ENCODE measurements at regions not wholly inside any gene's neighbourhood (a gene's known extent, or its start where the extent isn't known, plus 50 kb on each side); places are given as distances from the start of the nearest gene placed in this dataset.

GRCh38 chr15:46207341-46207740 is 572.5 kb downstream of the SQOR start:
- no peak for DNase-seq (ENCODE audit: low read depth in 4 of 4, low spot score in 1 of 4)

GRCh38 chr15:46213551-46213950 is 578.7 kb downstream of the SQOR start:
- no peak for DNase-seq (ENCODE audit: low read depth in 4 of 4, low spot score in 1 of 4)

DNA sequence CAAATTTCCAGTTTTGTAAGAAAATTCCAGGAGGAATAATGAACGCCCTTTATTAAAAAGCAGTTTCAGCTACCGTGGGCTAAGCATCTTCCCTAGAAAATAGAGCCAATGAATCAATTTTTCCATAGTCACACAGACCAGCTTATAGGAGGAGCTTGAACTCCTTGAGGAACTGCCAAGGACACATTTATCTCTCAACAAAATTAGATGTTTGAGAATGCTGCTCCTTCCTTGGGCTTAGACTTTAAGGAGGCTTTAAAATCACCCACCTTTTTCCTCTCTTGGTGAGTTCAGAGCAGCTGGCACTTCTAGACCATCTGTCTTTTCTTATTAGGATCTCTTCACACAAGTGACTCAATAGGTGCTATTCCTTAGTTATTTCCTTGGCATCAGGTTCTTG is 588.0 kb downstream of the SQOR start:
- no peak for DNase-seq (ENCODE audit: low read depth in 4 of 4, low spot score in 1 of 4)

GRCh38 chr15:46229263-46229662 is 594.4 kb downstream of the SQOR start:
- DNase-seq (ENCODE audit: low read depth in 4 of 4, low spot score in 1 of 4), result no peak

GRCh38 chr15:46231786-46232185 is 597.0 kb downstream of the SQOR start:
- no peak for DNase-seq (ENCODE audit: low read depth in 4 of 4, low spot score in 1 of 4)

DNA sequence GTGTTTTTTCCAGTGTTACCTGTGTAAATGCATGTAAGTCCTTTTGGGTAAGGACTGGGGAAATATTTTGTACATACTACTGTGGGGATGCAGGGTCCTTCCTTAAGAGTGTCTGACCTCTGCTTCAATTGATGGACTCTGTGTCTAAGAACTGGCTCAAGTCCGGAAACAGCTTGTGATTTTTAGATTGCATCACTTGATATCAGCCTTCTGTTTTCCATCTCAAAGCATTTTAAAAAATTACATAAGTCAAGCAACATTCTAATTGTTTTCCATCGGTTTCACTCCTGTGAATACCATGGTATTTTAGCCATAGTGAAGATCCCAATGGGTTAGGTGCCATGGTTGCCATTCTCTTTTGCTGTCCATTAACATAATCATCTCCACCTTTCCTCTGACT is 597.6 kb downstream of the SQOR start:
- no peak for DNase-seq (ENCODE audit: low read depth in 4 of 4, low spot score in 1 of 4)

DNA sequence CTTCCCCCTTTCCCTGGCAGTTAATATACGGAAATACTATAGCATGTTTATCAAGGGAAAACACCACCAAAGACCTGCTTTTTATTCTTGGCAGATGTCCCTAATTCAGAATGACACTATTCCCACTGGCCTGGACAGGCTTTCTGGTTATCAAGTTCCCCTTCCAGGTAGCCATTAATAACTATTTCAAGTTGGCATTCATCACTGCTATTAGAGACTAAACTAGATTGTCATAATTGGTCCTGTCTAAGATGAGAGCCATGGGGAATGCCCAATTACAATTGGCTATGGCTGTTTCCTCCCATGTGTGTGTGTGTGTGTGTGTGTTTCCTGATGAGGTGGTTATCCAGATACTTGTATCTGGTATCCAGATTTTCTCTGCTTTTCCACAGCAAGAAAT is 608.1 kb downstream of the SQOR start:
- DNase-seq (ENCODE audit: low read depth in 4 of 4, low spot score in 1 of 4), result no peak

DNA sequence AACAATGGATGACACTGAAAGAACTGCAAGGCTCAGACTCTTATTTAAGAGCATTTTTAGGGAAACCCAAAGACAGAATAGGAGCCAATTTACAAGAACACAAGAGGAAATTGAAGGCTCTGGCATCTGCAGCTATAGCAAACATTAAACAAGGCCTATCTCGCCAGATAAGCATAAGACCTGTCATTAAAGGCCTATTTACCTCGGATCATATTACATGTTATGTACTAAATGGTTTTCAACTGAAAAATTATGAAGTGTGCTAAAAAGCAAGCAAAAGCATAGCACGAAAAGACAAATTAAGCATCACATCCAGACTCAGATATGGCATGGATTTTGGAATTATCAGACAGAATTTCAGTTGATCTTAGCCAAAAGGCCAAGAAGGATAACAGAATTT is 617.1 kb downstream of the SQOR start:
- DNase-seq (ENCODE audit: low read depth in 4 of 4, low spot score in 1 of 4), result no peak

GRCh38 chr15:46258056-46258455 is 623.2 kb downstream of the SQOR start:
- DNase-seq (ENCODE audit: low read depth in 4 of 4, low spot score in 1 of 4), result no peak

- no peak for DNase-seq (ENCODE audit: low read depth in 4 of 4, low spot score in 1 of 4)
These were observed 626.1 kb downstream of the SQOR start for GRCh38 chr15:46260937-46261336.

DNA sequence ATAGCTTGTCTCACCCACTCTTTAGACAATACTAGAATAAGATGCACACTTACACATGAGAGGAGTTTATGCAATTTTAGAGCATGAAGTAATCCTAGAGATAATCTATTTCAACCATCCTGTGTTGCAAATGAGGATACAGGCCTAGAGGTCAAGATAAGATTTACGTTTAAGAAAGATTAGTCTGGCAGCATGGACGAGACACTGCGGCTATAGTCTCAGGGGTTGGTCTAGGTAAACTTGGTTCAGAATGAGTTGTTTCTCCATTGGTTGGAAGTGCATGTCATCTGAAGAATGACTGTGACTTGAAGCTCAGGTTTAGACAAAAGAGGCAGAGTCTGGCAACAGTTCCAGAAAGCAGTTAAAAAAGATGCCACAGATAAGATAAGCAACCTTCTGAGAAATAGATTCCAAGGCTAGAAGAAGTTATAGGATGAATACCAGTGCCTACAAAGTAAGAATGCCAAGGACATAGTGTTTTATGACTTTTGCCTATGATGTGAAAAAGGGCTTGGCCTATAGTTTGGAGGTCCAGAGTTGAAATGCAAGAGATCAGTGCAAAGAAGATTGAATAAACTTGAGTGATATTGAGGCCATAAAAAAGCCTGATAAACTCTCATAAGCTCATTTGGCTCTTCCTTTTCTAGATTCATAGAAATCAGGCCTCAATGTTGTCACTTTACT is 631.0 kb downstream of the SQOR start:
- DNase-seq (ENCODE audit: low read depth in 4 of 4, low spot score in 1 of 4), result no peak

DNA sequence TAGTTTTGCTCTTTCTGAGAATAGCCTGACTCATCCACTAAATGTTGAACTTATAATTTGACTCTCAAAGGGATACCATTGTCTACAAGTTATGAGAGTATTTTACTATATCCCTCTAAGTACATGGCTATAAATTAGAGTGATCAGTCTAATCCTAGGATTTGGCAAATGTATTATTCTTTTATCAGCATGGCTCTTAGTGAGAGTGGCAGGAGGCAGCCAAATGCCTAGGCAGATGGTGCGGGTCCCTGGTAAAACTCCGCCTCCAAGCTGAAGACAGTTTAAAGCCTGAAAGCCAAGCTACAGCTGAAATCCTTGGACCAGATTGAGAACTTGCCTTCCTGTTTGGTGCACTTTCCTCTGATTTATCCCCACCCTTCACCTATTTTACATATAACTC is 631.8 kb downstream of the SQOR start:
- DNase-seq (ENCODE audit: low read depth in 4 of 4, low spot score in 1 of 4), result no peak

DNA sequence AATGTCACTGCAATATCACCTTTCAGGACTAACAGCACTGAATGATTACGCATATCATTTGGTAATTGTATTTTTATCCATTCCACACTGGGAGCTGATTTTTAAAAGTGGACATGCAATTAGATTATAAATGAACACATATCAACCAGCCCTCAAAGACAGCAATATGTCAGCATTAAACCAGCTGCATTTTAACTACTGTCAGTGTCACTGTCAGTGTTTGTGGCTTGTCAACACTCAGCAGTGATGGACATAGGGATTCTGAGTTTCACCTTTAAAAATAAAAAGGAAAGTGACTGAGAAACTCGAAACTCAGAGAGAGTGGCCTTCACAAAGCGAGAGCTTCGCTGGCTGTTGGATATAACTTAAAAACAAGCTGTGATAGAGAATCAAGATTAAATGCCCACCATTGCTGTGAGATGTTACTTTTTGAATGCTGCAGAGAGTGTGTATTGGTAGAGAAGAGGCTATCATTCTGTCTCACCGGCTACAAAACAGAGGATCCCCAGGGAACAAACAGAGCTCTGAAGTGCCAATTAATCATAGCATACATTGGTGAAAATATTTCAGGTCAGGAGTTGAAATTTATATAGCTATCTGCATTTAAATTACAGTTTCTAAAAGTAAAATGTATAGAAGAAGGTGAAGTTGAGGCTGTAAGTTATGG is 635.8 kb downstream of the SQOR start:
- no peak for DNase-seq (ENCODE audit: low read depth in 4 of 4, low spot score in 1 of 4)

DNA sequence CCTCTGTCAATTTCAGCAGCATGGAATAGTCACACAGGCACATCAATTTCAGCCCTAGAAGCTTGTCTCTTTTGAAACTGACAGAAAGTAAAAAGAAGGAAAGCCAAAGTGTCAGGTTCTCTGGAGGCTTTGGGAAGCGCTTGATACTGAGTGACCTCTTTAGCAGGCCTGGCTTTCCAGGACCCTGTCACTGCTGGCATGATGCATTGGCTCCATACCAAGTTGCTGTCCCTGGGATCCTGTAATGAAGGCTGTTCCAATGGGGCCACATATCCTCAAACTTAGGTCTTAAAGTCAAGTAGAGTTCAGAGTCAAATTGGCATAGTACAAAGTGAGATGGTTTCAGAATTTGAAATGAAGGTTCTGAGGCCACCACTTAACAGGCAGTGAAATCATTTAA is 640.9 kb downstream of the SQOR start:
- DNase-seq (ENCODE audit: low read depth in 4 of 4, low spot score in 1 of 4), result no peak

GRCh38 chr15:46277451-46277850 is 642.6 kb downstream of the SQOR start:
- no peak for DNase-seq (ENCODE audit: low read depth in 4 of 4, low spot score in 1 of 4)

GRCh38 chr15:46278062-46278461 is 643.2 kb downstream of the SQOR start:
- DNase-seq (ENCODE audit: low read depth in 4 of 4, low spot score in 1 of 4), result no peak

DNA sequence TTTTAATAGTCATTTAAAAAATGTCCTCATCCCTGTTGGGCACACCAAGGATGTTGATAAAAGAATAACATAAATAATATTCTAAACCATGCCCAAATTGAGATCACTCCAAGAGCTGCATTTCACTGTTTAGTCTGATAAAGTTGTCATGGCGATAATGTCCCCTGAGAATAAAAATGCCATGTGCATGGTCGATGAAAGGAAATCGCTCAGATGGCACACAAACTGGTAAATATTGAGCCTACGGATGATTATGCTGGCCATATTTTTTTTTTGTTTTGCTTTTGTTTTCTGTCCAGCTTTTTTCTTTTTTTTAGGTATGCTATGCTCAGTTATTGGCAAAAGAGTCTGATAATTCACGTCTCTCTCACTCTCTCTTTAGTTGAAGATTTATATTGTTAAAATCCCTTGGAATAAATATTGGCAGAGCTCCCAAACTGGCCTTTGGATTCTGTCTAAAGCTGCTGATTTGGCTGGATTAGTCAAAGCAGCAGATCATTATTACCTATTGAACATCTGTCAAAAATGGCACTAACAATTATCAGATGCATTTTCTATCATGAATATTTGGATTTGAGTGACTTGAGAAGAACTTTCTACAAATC is 643.8 kb downstream of the SQOR start:
- DNase-seq (ENCODE audit: low read depth in 4 of 4, low spot score in 1 of 4), result no peak

- DNase-seq (ENCODE audit: low read depth in 4 of 4, low spot score in 1 of 4), result no peak
These were observed 646.1 kb downstream of the SQOR start for GRCh38 chr15:46280762-46281542.

- no peak for DNase-seq (ENCODE audit: low read depth in 4 of 4, low spot score in 1 of 4)
These were observed 658.7 kb downstream of the SQOR start for GRCh38 chr15:46293550-46293949.

DNA sequence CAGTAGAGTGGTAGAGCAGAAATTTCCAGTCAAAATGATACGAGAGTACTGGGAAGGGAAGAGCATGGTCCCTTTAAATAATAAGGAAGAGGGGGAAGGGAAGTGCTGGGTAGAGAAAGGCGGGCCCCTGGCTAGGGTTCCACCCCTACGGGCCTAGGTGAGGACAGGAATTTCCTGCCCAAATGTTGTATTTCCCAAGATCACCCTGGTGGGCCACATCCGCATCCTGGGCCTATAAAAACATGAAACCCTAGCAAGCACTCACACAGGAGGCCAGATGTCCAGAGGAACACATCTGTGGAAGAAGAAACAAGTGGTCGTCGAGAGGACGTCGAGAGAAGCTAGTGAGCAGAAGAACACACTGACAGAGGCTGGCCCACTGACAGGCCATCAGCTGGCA is 661.2 kb downstream of the SQOR start:
- no peak for DNase-seq (ENCODE audit: low read depth in 4 of 4, low spot score in 1 of 4)

GRCh38 chr15:46296797-46297196 is 662.0 kb downstream of the SQOR start:
- DNase-seq (ENCODE audit: low read depth in 4 of 4, low spot score in 1 of 4), result no peak

- DNase-seq (ENCODE audit: low read depth in 4 of 4, low spot score in 1 of 4), result no peak
These were observed 662.9 kb downstream of the SQOR start for GRCh38 chr15:46297766-46298165.
